Astrocyte of the spinal cord (primary cell): ENCODE measurements at regions not wholly inside any gene's neighbourhood (a gene's known extent, or its start where the extent isn't known, plus 50 kb on each side); places are given as distances from the start of the nearest gene placed in this dataset.

Experiments
- DNase-seq: peaks from one replicate; pipeline ENCODE4 v3.0.0; 2011; ENCODE audit warnings: low read depth, low spot score
- H3K4me3 ChIP-seq: 2 replicates; pipeline ENCODE4 v1.5.1; 2011; ENCODE audit warnings: low read depth, mild to moderate bottlenecking, low read length, moderate library complexity
- CTCF ChIP-seq: IDR thresholded peaks from 2 replicates; pipeline ENCODE4 v1.5.1; 2012; ENCODE audit warnings: low read depth, mild to moderate bottlenecking, low read length, inconsistent platforms
- in situ Hi-C: cut with HindIII; loops from 2 replicates; pipeline ENCODE4 v1.10.0; 2017; ENCODE audit warnings: low sequenced_read_pairs

- H3K4me3 ChIP-seq: no peak overlapping the region
- no peak for DNase-seq
- in situ Hi-C loops: no loop called here
- TF ChIP-seq CTCF: no peak
Measured at GRCh38 chr2:444937-445884, 157.3 kb upstream of the ALKAL2 start.

- in situ Hi-C loops: no loop called here
- TF ChIP-seq CTCF: no peak
- no peak for DNase-seq
- no peak overlapping the region for H3K4me3 ChIP-seq
Measured at GRCh38 chr2:443741-444140, 155.8 kb upstream of the ALKAL2 start.

GRCh38 chr2:443216-443615 is 155.3 kb upstream of the ALKAL2 start:
- in situ Hi-C loops: no loop called here
- no peak for DNase-seq
- TF ChIP-seq CTCF: no peak
- no peak overlapping the region for H3K4me3 ChIP-seq

- in situ Hi-C loops: no loop called here
- no peak for DNase-seq
- TF ChIP-seq CTCF: no peak
- H3K4me3 ChIP-seq: no peak overlapping the region
Measured at GRCh38 chr2:441258-442022, 153.5 kb upstream of the ALKAL2 start.

GRCh38 chr2:440403-440740 is 152.5 kb upstream of the ALKAL2 start:
- H3K4me3 ChIP-seq: no peak overlapping the region
- in situ Hi-C loops: no loop called here
- no peak for DNase-seq
- no peak for TF ChIP-seq CTCF

GRCh38 chr2:439556-440402 is 151.9 kb upstream of the ALKAL2 start:
- H3K4me3 ChIP-seq: no peak overlapping the region
- TF ChIP-seq CTCF: no peak
- in situ Hi-C loops: no loop called here
- DNase-seq: no peak
